ENCODE measurements at regions not wholly inside any gene's neighbourhood (a gene's known extent, or its start where the extent isn't known, plus 50 kb on each side); places are given as distances from the start of the nearest gene placed in this dataset.
"Not testable (repeated sequence)": the region's sequence is repeated elsewhere in the genome, so short reads cannot be mapped to it uniquely, and the experiment has no call there.

DNA sequence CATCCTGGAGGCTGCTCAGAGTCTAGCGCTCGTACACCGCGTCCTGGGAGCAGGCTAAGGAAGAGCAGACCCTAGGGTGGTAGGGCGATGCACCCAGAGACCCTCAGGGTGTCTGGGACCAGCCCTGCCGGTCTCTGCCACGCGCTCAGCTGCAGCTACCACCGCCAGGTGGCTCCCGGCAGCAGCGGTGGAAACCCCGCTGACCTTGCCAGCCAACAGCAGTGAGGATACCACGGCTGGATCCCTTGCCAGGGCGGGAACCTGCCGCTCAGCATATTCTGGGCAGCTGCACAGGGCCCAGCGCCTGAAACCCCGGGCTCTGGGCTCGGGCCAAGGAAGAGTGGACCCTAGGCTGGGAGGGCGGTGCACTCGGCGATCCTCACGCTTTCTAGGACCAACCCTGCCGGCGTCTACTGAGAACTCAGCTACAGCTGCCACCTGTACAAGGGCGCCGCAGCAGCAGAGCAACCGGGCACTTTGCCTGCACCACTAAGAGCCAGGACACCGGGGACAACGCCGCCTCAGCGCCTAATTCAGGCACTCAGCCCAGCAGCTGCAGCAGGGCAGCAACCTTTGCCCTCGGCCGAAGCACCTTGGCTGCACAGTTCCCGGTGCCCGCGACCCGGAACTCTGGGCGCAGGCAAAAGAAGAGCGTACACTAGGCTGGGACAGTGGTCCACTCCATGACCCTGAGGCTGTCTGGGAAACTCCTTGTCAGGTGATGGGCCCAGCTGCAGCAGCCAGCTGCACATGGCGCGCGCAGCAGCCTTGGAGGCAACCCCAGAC is 80.8 kb downstream of the POTEB2 start:
- not testable (repeated sequence) for H2AFZ ChIP-seq (ENCODE audit: low read depth, low read length); H4K20me1 ChIP-seq (ENCODE audit: insufficient read depth, low read length); H3K9ac ChIP-seq (ENCODE audit: low read depth, low read length); H3K79me2 ChIP-seq (ENCODE audit: insufficient read depth, low read length); H3K4me3 ChIP-seq (ENCODE audit: low read depth in 1 of 2, low read length in 2 of 2); H3K27ac ChIP-seq (ENCODE audit: low read length); ATAC-seq (ENCODE audit: insufficient read depth, low read depth); DNase-seq; H3K4me1 ChIP-seq (ENCODE audit: insufficient read depth, low read length); H3K9me3 ChIP-seq (ENCODE audit: insufficient read depth, low read length, severe bottlenecking); H3K36me3 ChIP-seq (ENCODE audit: insufficient read depth, low read length); H3K27me3 ChIP-seq (ENCODE audit: insufficient read depth, low read length, poor library complexity); H3K4me2 ChIP-seq (ENCODE audit: insufficient read depth, low read length)

DNA sequence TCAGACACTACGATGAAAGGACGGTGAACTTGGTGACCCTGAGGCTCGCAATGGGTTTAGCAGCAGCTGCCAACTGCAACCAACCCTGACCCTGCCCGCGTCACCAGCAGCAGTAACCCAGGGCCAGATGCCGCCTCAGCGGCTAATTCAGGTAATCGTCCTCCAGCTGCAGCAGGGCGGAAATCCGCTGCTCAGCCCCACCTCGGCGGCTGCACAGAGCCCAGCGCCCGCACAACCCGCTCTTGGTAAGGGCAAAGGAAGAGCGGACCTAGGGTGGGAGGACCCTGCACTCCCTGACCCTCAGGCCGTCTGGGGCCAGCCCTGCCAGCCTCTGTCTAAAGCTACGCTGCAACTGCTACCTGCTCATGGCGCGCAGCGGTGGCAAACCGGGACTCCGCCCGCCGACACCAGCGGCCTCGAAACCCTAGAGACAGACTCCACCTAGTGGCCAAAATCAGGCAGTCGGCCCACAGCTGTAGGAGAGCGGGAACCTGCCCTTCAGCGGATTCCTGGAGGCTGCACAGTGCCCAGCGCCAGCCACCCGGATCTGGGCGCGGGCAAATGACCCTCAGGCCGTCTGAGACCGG is 82.4 kb downstream of the POTEB2 start:
- H3K9me3 ChIP-seq (ENCODE audit: insufficient read depth, low read length, severe bottlenecking); H3K27ac ChIP-seq (ENCODE audit: low read length); H3K4me2 ChIP-seq (ENCODE audit: insufficient read depth, low read length); H3K4me3 ChIP-seq (ENCODE audit: low read depth in 1 of 2, low read length in 2 of 2); H3K36me3 ChIP-seq (ENCODE audit: insufficient read depth, low read length); H4K20me1 ChIP-seq (ENCODE audit: insufficient read depth, low read length); H3K4me1 ChIP-seq (ENCODE audit: insufficient read depth, low read length); H2AFZ ChIP-seq (ENCODE audit: low read depth, low read length); H3K79me2 ChIP-seq (ENCODE audit: insufficient read depth, low read length); H3K9ac ChIP-seq (ENCODE audit: low read depth, low read length); H3K27me3 ChIP-seq (ENCODE audit: insufficient read depth, low read length, poor library complexity): not testable (repeated sequence)
- DNase-seq: peak; percentile 69
- peak; percentile 69 for ATAC-seq (ENCODE audit: insufficient read depth, low read depth)

DNA sequence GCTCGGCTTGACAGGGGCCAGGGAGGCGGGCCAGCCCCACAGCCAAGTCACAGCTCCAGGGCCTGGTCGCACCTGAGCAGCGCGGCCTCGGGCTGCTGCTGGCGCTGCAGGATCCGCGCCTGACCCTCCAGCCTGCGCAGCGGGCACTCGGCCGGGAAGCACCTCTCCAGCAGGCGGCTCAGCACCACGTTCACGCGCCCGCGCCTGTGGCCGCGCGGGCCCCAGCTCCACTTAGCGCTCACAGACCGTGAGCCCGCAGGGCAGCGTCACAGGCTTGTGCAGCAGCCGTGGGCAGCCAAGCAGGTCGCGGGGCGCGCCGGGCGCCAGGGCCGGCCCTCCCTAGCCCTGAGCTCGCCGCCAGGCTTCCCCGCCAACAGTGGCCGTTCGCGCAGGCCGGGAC is 90.7 kb downstream of the POTEB2 start:
- H3K79me2 ChIP-seq (ENCODE audit: insufficient read depth, low read length); H3K9me3 ChIP-seq (ENCODE audit: insufficient read depth, low read length, severe bottlenecking); H3K9ac ChIP-seq (ENCODE audit: low read depth, low read length); H2AFZ ChIP-seq (ENCODE audit: low read depth, low read length); H3K36me3 ChIP-seq (ENCODE audit: insufficient read depth, low read length); ATAC-seq (ENCODE audit: insufficient read depth, low read depth); H3K4me2 ChIP-seq (ENCODE audit: insufficient read depth, low read length); H4K20me1 ChIP-seq (ENCODE audit: insufficient read depth, low read length); H3K27ac ChIP-seq (ENCODE audit: low read length); H3K4me1 ChIP-seq (ENCODE audit: insufficient read depth, low read length); DNase-seq; H3K4me3 ChIP-seq (ENCODE audit: low read depth in 1 of 2, low read length in 2 of 2); H3K27me3 ChIP-seq (ENCODE audit: insufficient read depth, low read length, poor library complexity): not testable (repeated sequence)

DNA sequence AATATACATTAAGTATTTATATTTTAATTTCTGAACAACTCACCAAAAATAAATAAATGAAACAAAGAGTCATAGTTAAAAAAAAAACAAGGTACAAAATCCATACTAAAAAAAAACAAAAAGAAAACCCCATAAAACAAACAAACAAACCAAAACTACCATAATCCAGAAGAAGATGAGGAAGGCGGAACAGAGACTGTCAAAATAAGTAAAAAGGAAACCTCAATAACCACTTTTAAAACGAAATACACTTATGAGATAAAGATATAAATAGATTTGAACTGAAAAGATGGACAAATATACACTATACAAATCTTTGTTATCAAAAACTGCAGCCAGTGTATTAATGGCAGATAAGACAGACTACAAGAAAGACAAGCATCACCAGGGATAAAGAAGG is 98.2 kb downstream of the POTEB2 start:
- H3K36me3 ChIP-seq (ENCODE audit: insufficient read depth, low read length); H2AFZ ChIP-seq (ENCODE audit: low read depth, low read length); H4K20me1 ChIP-seq (ENCODE audit: insufficient read depth, low read length); H3K4me2 ChIP-seq (ENCODE audit: insufficient read depth, low read length); H3K4me1 ChIP-seq (ENCODE audit: insufficient read depth, low read length); H3K4me3 ChIP-seq (ENCODE audit: low read depth in 1 of 2, low read length in 2 of 2); H3K79me2 ChIP-seq (ENCODE audit: insufficient read depth, low read length); H3K27ac ChIP-seq (ENCODE audit: low read length); H3K9ac ChIP-seq (ENCODE audit: low read depth, low read length); H3K9me3 ChIP-seq (ENCODE audit: insufficient read depth, low read length, severe bottlenecking); DNase-seq; H3K27me3 ChIP-seq (ENCODE audit: insufficient read depth, low read length, poor library complexity); ATAC-seq (ENCODE audit: insufficient read depth, low read depth): not testable (repeated sequence)

DNA sequence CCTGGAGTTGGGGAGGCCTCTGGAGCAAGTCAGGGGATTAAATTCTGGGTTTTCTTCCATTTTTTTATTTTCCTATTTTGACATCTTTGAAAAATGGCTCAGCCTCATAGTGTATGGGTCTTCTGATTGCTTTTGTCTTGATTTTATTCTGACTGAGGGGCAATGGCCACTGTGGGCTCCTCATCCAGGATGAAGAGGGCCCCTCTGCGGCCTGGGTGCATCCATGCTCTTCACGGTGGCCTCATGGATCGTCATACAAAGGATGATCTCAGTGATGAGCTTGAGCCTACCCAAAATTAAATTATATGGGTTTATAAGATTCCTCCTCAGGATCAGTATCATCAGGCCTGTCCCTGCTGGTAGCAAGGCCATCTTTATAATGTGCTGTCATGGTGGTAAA is 103.7 kb downstream of the POTEB2 start:
- H2AFZ ChIP-seq (ENCODE audit: low read depth, low read length); H3K27me3 ChIP-seq (ENCODE audit: insufficient read depth, low read length, poor library complexity); H3K79me2 ChIP-seq (ENCODE audit: insufficient read depth, low read length); ATAC-seq (ENCODE audit: insufficient read depth, low read depth); H3K27ac ChIP-seq (ENCODE audit: low read length); H3K4me1 ChIP-seq (ENCODE audit: insufficient read depth, low read length); H3K9ac ChIP-seq (ENCODE audit: low read depth, low read length); H3K4me2 ChIP-seq (ENCODE audit: insufficient read depth, low read length); H3K9me3 ChIP-seq (ENCODE audit: insufficient read depth, low read length, severe bottlenecking); H3K4me3 ChIP-seq (ENCODE audit: low read depth in 1 of 2, low read length in 2 of 2); H3K36me3 ChIP-seq (ENCODE audit: insufficient read depth, low read length); DNase-seq; H4K20me1 ChIP-seq (ENCODE audit: insufficient read depth, low read length): not testable (repeated sequence)

DNA sequence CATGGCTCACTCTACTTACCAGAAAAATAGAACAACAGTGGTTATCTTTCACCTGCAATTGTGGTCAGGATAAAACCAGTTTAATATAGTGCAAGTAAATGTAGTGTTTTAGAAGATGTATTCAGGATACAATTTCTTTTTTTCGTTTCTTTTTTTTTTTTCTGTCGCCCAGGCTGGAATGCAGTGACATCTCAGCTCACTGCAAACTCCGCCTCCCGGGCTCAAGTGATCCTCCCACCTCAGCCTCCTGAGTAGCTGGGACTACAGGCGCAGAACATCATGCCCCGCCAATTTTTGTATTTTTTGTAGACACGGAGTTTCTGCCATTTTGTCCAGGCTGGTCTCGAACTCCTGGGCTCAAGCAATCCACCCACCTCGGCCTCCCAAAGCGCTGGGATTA is 109.7 kb downstream of the POTEB2 start:
- H4K20me1 ChIP-seq (ENCODE audit: insufficient read depth, low read length); H3K4me3 ChIP-seq (ENCODE audit: low read depth in 1 of 2, low read length in 2 of 2); H3K27ac ChIP-seq (ENCODE audit: low read length); H3K79me2 ChIP-seq (ENCODE audit: insufficient read depth, low read length); ATAC-seq (ENCODE audit: insufficient read depth, low read depth); H3K4me2 ChIP-seq (ENCODE audit: insufficient read depth, low read length); H3K9ac ChIP-seq (ENCODE audit: low read depth, low read length); DNase-seq; H3K9me3 ChIP-seq (ENCODE audit: insufficient read depth, low read length, severe bottlenecking); H3K36me3 ChIP-seq (ENCODE audit: insufficient read depth, low read length); H3K4me1 ChIP-seq (ENCODE audit: insufficient read depth, low read length); H3K27me3 ChIP-seq (ENCODE audit: insufficient read depth, low read length, poor library complexity); H2AFZ ChIP-seq (ENCODE audit: low read depth, low read length): not testable (repeated sequence)

DNA sequence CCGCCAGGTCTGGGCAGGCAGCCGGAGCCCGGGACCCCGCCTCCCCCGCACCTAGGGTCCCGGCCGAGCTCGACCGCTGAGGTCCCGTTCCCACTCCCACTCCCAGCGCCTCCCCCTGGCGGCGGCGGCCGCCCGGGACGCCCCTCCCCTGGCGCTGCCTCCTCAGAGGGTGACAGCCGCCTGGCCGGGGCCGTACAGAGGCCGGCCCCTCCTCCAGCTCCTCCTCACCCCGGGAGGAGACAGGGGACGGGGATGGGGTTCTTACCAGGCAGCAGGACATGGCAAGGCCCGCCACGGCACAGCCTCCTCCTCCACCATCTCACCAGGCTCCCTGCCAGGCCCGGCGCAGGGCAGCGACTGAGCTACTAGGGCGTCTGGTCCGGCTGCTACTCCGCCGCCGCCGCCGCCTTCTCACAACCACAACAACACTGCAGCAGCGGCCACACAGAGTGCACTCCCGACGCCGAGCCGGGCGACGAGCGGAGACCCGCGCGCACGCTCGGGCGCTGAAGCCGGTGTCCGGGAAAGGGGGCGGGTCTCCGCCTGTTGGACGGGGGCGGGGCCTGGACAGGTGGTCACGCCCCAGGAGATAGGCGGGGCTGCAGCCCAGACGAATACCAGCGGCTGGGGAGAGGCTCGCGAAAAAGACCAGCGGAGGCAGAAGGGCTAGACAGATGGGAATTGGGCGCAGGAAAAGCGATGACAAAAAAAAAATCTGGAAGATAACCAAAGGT is 110.3 kb downstream of the POTEB2 start:
- not testable (repeated sequence) for H3K9me3 ChIP-seq (ENCODE audit: insufficient read depth, low read length, severe bottlenecking); H3K9ac ChIP-seq (ENCODE audit: low read depth, low read length); H3K79me2 ChIP-seq (ENCODE audit: insufficient read depth, low read length); DNase-seq; H2AFZ ChIP-seq (ENCODE audit: low read depth, low read length); H3K36me3 ChIP-seq (ENCODE audit: insufficient read depth, low read length); H3K27ac ChIP-seq (ENCODE audit: low read length); H4K20me1 ChIP-seq (ENCODE audit: insufficient read depth, low read length); H3K4me1 ChIP-seq (ENCODE audit: insufficient read depth, low read length); H3K27me3 ChIP-seq (ENCODE audit: insufficient read depth, low read length, poor library complexity); H3K4me3 ChIP-seq (ENCODE audit: low read depth in 1 of 2, low read length in 2 of 2); H3K4me2 ChIP-seq (ENCODE audit: insufficient read depth, low read length)
- ATAC-seq (ENCODE audit: insufficient read depth, low read depth): peak; percentile 74

DNA sequence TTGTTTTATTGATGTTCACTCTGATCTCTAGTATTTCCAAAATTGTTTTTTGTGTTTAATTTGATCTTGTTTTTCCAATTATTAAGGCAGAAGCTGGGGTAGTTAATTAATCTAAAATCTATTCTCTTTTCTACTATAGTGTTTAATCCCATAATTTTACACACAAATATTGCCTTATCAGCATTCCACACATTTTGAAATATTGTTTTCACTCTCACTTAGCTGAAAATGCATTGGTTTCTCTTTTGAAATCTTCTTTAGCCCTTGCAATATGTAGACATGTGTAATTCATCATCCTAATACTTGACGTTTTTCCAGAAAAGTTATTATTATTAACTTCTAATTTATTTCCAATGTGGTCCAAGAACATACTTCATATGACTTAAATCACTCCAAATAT is 132.6 kb downstream of the POTEB2 start:
- H3K9me3 ChIP-seq (ENCODE audit: insufficient read depth, low read length, severe bottlenecking); H3K4me2 ChIP-seq (ENCODE audit: insufficient read depth, low read length); H3K4me1 ChIP-seq (ENCODE audit: insufficient read depth, low read length); H3K9ac ChIP-seq (ENCODE audit: low read depth, low read length); H3K4me3 ChIP-seq (ENCODE audit: low read depth in 1 of 2, low read length in 2 of 2); H4K20me1 ChIP-seq (ENCODE audit: insufficient read depth, low read length); DNase-seq; H3K27ac ChIP-seq (ENCODE audit: low read length); H3K27me3 ChIP-seq (ENCODE audit: insufficient read depth, low read length, poor library complexity); H2AFZ ChIP-seq (ENCODE audit: low read depth, low read length); ATAC-seq (ENCODE audit: insufficient read depth, low read depth); H3K36me3 ChIP-seq (ENCODE audit: insufficient read depth, low read length); H3K79me2 ChIP-seq (ENCODE audit: insufficient read depth, low read length): not testable (repeated sequence)

Data from DND-41 (cell line).